GM21423 (cell line): ENCODE measurements at regions not wholly inside any gene's neighbourhood (a gene's known extent, or its start where the extent isn't known, plus 50 kb on each side); places are given as distances from the start of the nearest gene placed in this dataset.

ENCODE experiments used
- ATAC-seq: cut with Tn5 transposase; IDR thresholded peaks from one replicate; pipeline ENCODE4 v1.9.1; 2021; ENCODE audit warnings: mild to moderate bottlenecking, moderate library complexity; ENCODE audit not compliant: unreplicated experiment

- ATAC-seq = no peak
These were observed 68.2 kb upstream of the CLMN start for GRCh38 chr14:95387826-95388445.

DNA sequence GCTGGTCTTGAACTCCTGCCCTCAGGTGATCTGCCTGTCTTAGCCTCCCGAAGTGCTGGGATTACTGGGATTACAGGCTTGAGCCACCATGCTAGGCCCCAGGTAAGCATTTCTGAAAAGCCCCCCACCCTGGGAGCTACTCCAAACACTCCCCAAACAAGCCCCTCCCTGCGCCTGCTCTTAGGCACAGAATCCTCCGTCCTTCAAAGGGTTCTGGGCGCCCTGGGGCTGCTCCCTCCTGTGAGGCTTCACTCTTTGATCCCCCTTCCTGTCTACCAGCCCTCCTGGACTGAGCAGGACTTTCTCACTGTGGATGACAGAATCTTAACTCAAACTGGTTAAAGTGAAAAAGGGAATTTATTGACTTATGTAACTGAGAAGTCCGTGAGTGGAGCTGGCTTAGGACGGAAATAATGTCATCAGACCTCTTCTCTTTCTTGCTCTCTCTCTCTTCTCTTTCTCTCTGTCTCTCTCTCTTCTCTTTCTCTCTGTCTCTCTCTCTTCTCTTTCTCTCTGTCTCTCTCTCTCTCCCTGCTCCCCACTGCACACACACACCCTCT, 66.9 kb upstream of the CLMN start:
- no peak for ATAC-seq

DNA sequence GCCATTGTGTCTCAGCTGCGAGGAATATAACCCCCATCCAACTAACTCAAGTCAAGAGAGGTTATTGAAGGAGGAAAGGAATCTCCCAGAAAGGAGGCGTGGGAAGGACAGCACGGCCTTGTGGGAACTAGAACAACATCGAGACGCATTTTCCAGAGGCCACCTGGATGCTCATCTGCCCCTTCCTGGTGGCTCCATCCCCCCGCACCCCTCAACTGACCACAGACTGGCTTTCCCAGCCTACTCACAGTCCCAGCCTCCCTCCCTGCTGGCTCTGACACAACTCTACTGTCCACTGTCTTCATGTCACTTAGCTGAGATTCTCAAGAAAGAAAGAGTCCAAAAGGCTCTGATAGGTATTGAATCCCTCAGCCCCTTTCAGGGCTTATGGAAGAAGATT, 66.0 kb upstream of the CLMN start:
- no peak for ATAC-seq

- no peak for ATAC-seq
These were observed 63.0 kb upstream of the CLMN start for GRCh38 chr14:95382747-95383146.

- no peak for ATAC-seq
These were observed 62.0 kb upstream of the CLMN start for GRCh38 chr14:95381726-95382125.

DNA sequence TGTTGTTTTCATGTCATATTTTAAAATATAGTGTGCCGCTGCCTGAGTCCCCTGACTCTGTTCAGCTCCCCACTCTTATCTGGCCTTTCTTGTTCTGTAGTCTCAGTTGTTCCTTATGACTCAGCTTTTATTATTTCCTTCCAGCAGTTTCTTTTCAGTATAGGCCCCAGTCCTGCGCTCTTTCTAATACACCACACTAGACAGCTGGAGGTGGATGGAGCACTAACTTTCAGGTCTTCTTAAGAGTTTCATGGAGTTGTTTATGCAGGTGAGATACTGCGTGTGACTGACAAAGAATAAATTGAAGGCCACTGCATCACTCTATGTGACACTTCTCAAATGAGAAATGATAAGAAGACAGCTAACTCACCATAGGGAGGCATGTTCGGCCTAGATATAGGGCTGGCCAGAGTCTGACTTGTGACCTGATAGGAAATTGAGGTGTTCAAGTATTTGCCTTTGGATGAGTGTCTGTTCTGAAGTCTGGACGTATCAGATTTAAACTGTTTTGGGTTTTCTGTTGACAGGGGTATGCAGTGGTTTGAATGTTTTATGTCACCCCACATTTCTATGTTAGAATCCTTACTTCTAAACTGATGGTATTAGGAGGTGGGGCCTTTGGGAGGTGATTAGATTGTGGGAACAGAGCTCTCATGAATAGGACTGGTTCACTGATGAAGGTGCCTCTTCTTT, 60.8 kb upstream of the CLMN start:
- no peak for ATAC-seq

DNA sequence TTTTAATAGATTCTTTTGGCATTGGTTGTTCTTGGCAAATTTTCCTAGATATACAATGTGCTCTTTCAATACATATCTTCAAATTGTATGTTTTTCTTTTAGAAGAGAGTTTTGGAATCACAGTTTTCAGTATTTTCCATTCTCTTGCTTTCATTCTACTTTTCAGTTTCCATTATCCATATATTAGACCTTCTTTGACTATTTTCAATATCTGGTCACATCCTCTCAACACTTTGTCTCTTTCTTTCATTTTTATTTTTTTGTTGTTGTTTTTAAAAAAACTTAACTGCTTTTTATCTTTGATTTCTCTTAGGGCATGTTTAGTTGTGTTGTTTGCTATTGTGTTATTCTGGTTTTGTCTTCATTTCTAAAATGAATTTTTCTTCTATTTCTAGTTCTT, 59.9 kb upstream of the CLMN start:
- no peak for ATAC-seq

- no peak for ATAC-seq
These were observed 55.9 kb upstream of the CLMN start for GRCh38 chr14:95375539-95376109.

GRCh38 chr14:95374239-95374997, 54.7 kb upstream of the CLMN start:
- no peak for ATAC-seq

DNA sequence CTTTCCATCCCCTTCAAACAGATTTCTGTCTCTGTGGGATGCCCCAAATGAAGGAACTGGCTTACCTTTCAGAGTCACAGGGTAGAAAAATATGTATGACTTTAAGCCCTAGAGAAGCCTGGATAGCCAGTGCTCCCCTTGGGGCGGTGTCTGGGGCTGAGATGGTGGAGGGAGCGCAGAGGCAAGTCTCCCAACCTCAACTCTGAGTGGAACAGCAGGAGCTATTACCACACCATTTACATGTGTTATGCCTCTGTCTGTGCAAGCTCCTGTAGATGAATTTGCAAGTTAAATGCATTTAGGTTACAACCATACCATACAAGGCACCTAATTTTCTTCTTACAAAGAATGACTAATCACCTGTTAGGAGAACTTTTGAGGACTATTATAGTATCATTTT, 50.4 kb upstream of the CLMN start:
- no peak for ATAC-seq
